HUDEP-2 (cell line): ENCODE measurements at regions not wholly inside any gene's neighbourhood (a gene's known extent, or its start where the extent isn't known, plus 50 kb on each side); places are given as distances from the start of the nearest gene placed in this dataset.
A peak's percentile ranks its signal among the peaks of the same experiment; 100 is the strongest.

ENCODE experiments used
- DNase-seq, 76 experiments: peaks; one replicate each; lab custom pipeline; 2025; ENCODE audit not compliant: unreplicated experiment in 76 of 76; lab: John Stamatoyannopoulos, UW

GRCh38 chr5:176711883-176712282 lies 64.6 kb downstream of the TSPAN17 start:
- no peak for DNase-seq

- no peak for DNase-seq
These were observed 65.4 kb downstream of the TSPAN17 start for GRCh38 chr5:176712546-176713304.

- DNase-seq: no peak
These were observed 66.1 kb downstream of the TSPAN17 start for GRCh38 chr5:176713409-176713808.

GRCh38 chr5:176714067-176714466 lies 66.8 kb downstream of the TSPAN17 start:
- DNase-seq: no peak

GRCh38 chr5:176716320-176716719 lies 69.0 kb downstream of the TSPAN17 start:
- peak in 8 of 76 experiments; percentile 1 to 31 (median 8) for DNase-seq

- DNase-seq: no peak
These were observed 71.9 kb downstream of the TSPAN17 start for GRCh38 chr5:176719113-176719739.

- DNase-seq: no peak
These were observed 74.2 kb downstream of the TSPAN17 start for GRCh38 chr5:176721509-176721908.

GRCh38 chr5:176722757-176723156 lies 75.5 kb downstream of the TSPAN17 start:
- no peak for DNase-seq

- DNase-seq: no peak
These were observed 76.2 kb downstream of the TSPAN17 start for GRCh38 chr5:176723440-176723839.

- no peak for DNase-seq
These were observed 77.2 kb downstream of the TSPAN17 start for GRCh38 chr5:176724472-176724871.

GRCh38 chr5:176725521-176726280 lies 78.4 kb downstream of the TSPAN17 start:
- DNase-seq: no peak

- no peak for DNase-seq
These were observed 79.7 kb downstream of the TSPAN17 start for GRCh38 chr5:176726746-176727527.

GRCh38 chr5:176727528-176727900 lies 80.2 kb downstream of the TSPAN17 start:
- DNase-seq: no peak

GRCh38 chr5:176727983-176728675 lies 80.8 kb downstream of the TSPAN17 start:
- no peak for DNase-seq

GRCh38 chr5:176728831-176729251 lies 81.5 kb upstream of the UNC5A start:
- DNase-seq: no peak

GRCh38 chr5:176730815-176731475 lies 79.4 kb upstream of the UNC5A start:
- no peak for DNase-seq

- DNase-seq: no peak
These were observed 78.7 kb upstream of the UNC5A start for GRCh38 chr5:176731506-176732160.

- no peak for DNase-seq
These were observed 78.1 kb upstream of the UNC5A start for GRCh38 chr5:176732306-176732705.

GRCh38 chr5:176732736-176733405 lies 77.5 kb upstream of the UNC5A start:
- DNase-seq: no peak
